ENCODE measurements at regions not wholly inside any gene's neighbourhood (a gene's known extent, or its start where the extent isn't known, plus 50 kb on each side); places are given as distances from the start of the nearest gene placed in this dataset.
"Not testable (repeated sequence)": the region's sequence is repeated elsewhere in the genome, so short reads cannot be mapped to it uniquely, and the experiment has no call there.

- DNase-seq = no peak
Observed at GRCh38 chr4:53863736-53864365, 200.6 kb downstream of the CHIC2 start.

- DNase-seq = no peak
Observed at GRCh38 chr4:53863158-53863557, 201.2 kb downstream of the CHIC2 start.

GRCh38 chr4:53861856-53862610 lies 202.4 kb downstream of the CHIC2 start:
- no peak for DNase-seq

GRCh38 chr4:53859305-53859704 lies 205.1 kb downstream of the CHIC2 start:
- no peak for DNase-seq

- DNase-seq = no peak
Observed at GRCh38 chr4:53858744-53859143, 205.7 kb downstream of the CHIC2 start.

GRCh38 chr4:53855581-53856250 lies 208.7 kb downstream of the CHIC2 start:
- no peak for DNase-seq

- no peak for DNase-seq
Observed at GRCh38 chr4:53854991-53855568, 209.3 kb downstream of the CHIC2 start.

- DNase-seq = no peak
Observed at GRCh38 chr4:53852343-53852742, 212.1 kb downstream of the CHIC2 start.

- DNase-seq = no peak
Observed at GRCh38 chr4:53847965-53848364, 216.4 kb downstream of the CHIC2 start.

GRCh38 chr4:53844551-53844950 lies 219.9 kb downstream of the CHIC2 start:
- DNase-seq = no peak

GRCh38 chr4:53844133-53844532 lies 220.3 kb downstream of the CHIC2 start:
- no peak for DNase-seq

GRCh38 chr4:53841711-53842110 lies 222.7 kb downstream of the CHIC2 start:
- DNase-seq = no peak

GRCh38 chr4:53840643-53841042 lies 223.8 kb downstream of the CHIC2 start:
- no peak for DNase-seq

- DNase-seq = not testable (repeated sequence)
Observed at GRCh38 chr4:53833302-53834003, 231.0 kb downstream of the CHIC2 start.

- DNase-seq = no peak
Observed at GRCh38 chr4:53832549-53832948, 231.9 kb downstream of the CHIC2 start.

GRCh38 chr4:53830511-53830910 lies 233.9 kb downstream of the CHIC2 start:
- DNase-seq = no peak

- no peak for DNase-seq
Observed at GRCh38 chr4:53821179-53821851, 230.0 kb upstream of the LNX1 start.

- no peak for DNase-seq
Observed at GRCh38 chr4:53818104-53818503, 226.8 kb upstream of the LNX1 start.

GRCh38 chr4:53816561-53816960 lies 225.3 kb upstream of the LNX1 start:
- no peak for DNase-seq

- DNase-seq = no peak
Observed at GRCh38 chr4:53815281-53815680, 224.0 kb upstream of the LNX1 start.

- no peak for DNase-seq
Observed at GRCh38 chr4:53813998-53814397, 222.7 kb upstream of the LNX1 start.

GRCh38 chr4:53810643-53811042 lies 219.4 kb upstream of the LNX1 start:
- DNase-seq = no peak

- no peak for DNase-seq
Observed at GRCh38 chr4:53809816-53810215, 218.5 kb upstream of the LNX1 start.
